DMS114 treated with DMSO at 0.1 percent for 48 hours (cell line): ENCODE measurements at regions not wholly inside any gene's neighbourhood (a gene's known extent, or its start where the extent isn't known, plus 50 kb on each side); places are given as distances from the start of the nearest gene placed in this dataset.

ENCODE experiments used
- DNase-seq: peaks from one replicate; lab custom pipeline; 2025; ENCODE audit not compliant: unreplicated experiment; lab: John Stamatoyannopoulos, UW

- DNase-seq = no peak
Measured at GRCh38 chr12:92003701-92004100, 141.9 kb downstream of the BTG1 start.

- no peak for DNase-seq
Measured at GRCh38 chr12:92002673-92003382, 142.8 kb downstream of the BTG1 start.

GRCh38 chr12:92002195-92002649, 143.4 kb downstream of the BTG1 start:
- DNase-seq = no peak

GRCh38 chr12:92000597-92000996, 145.0 kb downstream of the BTG1 start:
- no peak for DNase-seq

- no peak for DNase-seq
Measured at GRCh38 chr12:91999823-92000222, 145.8 kb downstream of the BTG1 start.

GRCh38 chr12:91998316-91998715, 147.3 kb downstream of the BTG1 start:
- DNase-seq = no peak

GRCh38 chr12:91994208-91994797, 151.3 kb downstream of the BTG1 start:
- no peak for DNase-seq

- DNase-seq = no peak
Measured at GRCh38 chr12:91993287-91994017, 152.2 kb downstream of the BTG1 start.

GRCh38 chr12:91991399-91992187, 154.1 kb downstream of the BTG1 start:
- no peak for DNase-seq

GRCh38 chr12:91990525-91990924, 155.1 kb downstream of the BTG1 start:
- no peak for DNase-seq

- no peak for DNase-seq
Measured at GRCh38 chr12:91989143-91989542, 156.5 kb downstream of the BTG1 start.

- no peak for DNase-seq
Measured at GRCh38 chr12:91988086-91988923, 157.3 kb downstream of the BTG1 start.

GRCh38 chr12:91986084-91986483, 159.6 kb downstream of the BTG1 start:
- DNase-seq = no peak

- no peak for DNase-seq
Measured at GRCh38 chr12:91985002-91985787, 160.5 kb downstream of the BTG1 start.

- DNase-seq = no peak
Measured at GRCh38 chr12:91984556-91984955, 161.1 kb downstream of the BTG1 start.

- DNase-seq = no peak
Measured at GRCh38 chr12:91983935-91984334, 161.7 kb downstream of the BTG1 start.

GRCh38 chr12:91982946-91983345, 162.7 kb downstream of the BTG1 start:
- no peak for DNase-seq

- no peak for DNase-seq
Measured at GRCh38 chr12:91980389-91980821, 165.2 kb downstream of the BTG1 start.

- DNase-seq = no peak
Measured at GRCh38 chr12:91978143-91978542, 167.5 kb downstream of the BTG1 start.

GRCh38 chr12:91975891-91976290, 169.8 kb downstream of the BTG1 start:
- DNase-seq = no peak
